ENCODE measurements at regions not wholly inside any gene's neighbourhood (a gene's known extent, or its start where the extent isn't known, plus 50 kb on each side); places are given as distances from the start of the nearest gene placed in this dataset.
A peak's percentile ranks its signal among the peaks of the same experiment; 100 is the strongest.

- H3K9me2 ChIP-seq, result no peaks in the 10 kb centered on the region
These were observed 51.3 kb upstream of the EXOC1L start for GRCh38 chr4:55768291-55768690.

More at GRCh38 chr4:55768291-55768690, 51.3 kb upstream of the EXOC1L start:
- no peaks in the 10 kb centered on the region for H3K4me1 ChIP-seq (ENCODE audit: control insufficient read depth in 1 of 2, insufficient read depth in 2 of 2, low read depth in 1 of 2, low read length in 1 of 2)
- no peaks in the 10 kb centered on the region for H3K79me2 ChIP-seq (ENCODE audit: insufficient read depth)
- no peak overlapping the region for H3K4me3 ChIP-seq (ENCODE audit: low read depth in 2 of 2, low read length in 1 of 2)
- no peaks in the 10 kb centered on the region for H3K9me3 ChIP-seq
- no peaks in the 10 kb centered on the region for H3F3A ChIP-seq (replicated peaks; ENCODE audit: insufficient read depth)
- ChIA-PET CTCF (no interaction called here), POLR2A (no interaction called here)
- H3K27ac ChIP-seq (ENCODE audit: low read depth in 2 of 2, low read length in 1 of 2), result no peak overlapping the region
- no peak overlapping the region for H3K9ac ChIP-seq
- H4K20me1 ChIP-seq (ENCODE audit: insufficient read depth), result no peaks in the 10 kb centered on the region
- no peak overlapping the region for H3K4me2 ChIP-seq
- WGBS (ENCODE audit: low lambda C conversion rate), result 63% methylated on average over 3 of the region's 3 CpGs
- H2AFZ ChIP-seq (ENCODE audit: low read depth), result peak overlapping the region; percentile 60; the same call in 1 of the 2 replicates
- TF ChIP-seq FOXJ3 (CRISPR knock-in tag; IDR thresholded peaks at IDR 0.05) (no peak), JUND (IDR thresholded peaks at IDR 0.05) (peak; percentile 35; the same call in 1 of the 2 replicates)
- no peak for DNase-seq
- H3K36me3 ChIP-seq (replicated peaks in 1 of 2; ENCODE audit: control insufficient read depth in 1 of 2, insufficient read depth in 2 of 2, low read length in 1 of 2), result no peaks in the 10 kb centered on the region
- H3K27me3 ChIP-seq (ENCODE audit: insufficient read depth), result no peaks in the 10 kb centered on the region

Measured in SK-N-SH (cell line).